ENCODE measurements at regions not wholly inside any gene's neighbourhood (a gene's known extent, or its start where the extent isn't known, plus 50 kb on each side); places are given as distances from the start of the nearest gene placed in this dataset.

DNA sequence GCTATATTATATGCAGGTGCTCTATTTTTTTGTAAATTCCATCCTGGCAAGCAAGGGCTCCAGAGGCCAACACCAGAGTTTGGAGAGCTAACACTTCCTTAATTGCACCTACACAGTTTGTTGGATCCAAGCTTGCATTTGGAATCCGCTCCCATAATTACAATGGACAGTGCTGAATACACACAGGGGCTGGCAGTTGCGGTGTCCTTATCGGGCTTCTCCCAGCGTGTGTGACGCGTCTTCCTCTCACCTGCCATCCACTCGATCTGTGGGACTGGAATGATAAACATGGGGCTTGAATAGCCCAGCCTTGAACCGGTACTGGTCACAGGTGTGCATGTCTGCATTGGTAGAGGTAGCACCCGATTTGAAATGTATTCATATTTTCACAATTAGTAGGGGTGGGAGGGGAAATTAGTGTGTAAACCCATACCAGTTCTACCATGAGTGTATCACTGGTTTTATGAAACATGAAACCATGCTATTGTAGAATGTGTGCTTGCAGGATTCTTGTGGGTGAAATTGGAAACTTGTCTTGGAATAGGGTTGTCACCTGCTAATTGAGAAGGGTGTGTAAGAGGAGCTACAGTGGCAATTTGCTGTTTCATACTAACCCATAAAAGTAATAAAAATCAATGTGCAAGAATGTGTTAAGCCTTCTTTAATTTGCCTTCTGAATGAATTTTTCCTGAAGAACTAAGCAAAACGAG lies 316.5 kb downstream of the WDR11 start:
- WGBS, 2 donors (ENCODE audit: low coverage in 1 of 2) = 71 to 78% methylated on average over 5 of the region's 10 CpGs

DNA sequence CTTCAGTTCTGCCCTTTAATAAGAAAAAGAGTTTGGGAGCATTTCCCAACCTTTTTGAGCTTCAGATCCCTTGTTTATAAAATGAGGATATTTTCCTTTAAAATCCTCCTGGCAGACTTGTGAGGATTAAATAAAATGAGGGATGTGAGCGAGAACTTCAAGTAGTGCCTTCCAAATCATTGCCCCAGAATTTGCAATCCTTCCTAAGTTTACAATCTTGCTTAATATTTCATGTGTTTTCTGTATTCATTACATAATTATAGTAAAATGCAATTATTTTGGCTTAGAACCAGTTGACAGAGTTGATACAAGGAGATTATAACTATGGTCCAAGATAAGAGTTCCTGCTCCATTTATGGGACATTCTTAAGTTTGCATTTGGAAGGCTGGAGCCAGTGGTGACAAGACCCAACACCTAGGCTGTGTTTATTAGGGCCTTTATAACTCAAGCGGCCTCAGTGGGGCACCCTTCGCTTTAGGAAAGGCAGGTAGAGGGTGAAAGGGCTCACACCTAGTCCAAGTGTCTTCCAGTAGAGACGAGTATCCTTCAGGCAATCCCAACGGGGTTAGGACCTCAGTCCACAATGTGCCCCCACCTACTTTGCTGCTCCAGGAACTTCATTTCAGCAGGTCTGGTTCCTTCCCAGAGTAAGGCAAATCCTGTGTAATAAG lies 317.5 kb downstream of the WDR11 start:
- peaks cover 0 to 44% (median 0%) of the 10 kb centered on the region in 3 donors for H3K4me1 ChIP-seq
- H3K27me3 ChIP-seq = no peaks in the 10 kb centered on the region
- ATAC-seq = no peak
- no peak overlapping the region for H3K4me3 ChIP-seq
- no peaks in the 10 kb centered on the region for H3K36me3 ChIP-seq
- H3K9me3 ChIP-seq = peaks cover 0 to 7% (median 0%) of the 10 kb centered on the region in 3 donors
- WGBS, 2 donors (ENCODE audit: low coverage in 1 of 2) = 73 to 74% methylated on average over 3 to 5 of the region's 5 CpGs
- peak overlapping the region in 1 of 4 donors; percentile 45 for H3K27ac ChIP-seq
- TF ChIP-seq POLR2AphosphoS5 (IDR thresholded peaks at IDR 0.05) = peak; percentile 77
- TF ChIP-seq POLR2A (IDR thresholded peaks at IDR 0.05) = no peak
- TF ChIP-seq, protein P1, sequence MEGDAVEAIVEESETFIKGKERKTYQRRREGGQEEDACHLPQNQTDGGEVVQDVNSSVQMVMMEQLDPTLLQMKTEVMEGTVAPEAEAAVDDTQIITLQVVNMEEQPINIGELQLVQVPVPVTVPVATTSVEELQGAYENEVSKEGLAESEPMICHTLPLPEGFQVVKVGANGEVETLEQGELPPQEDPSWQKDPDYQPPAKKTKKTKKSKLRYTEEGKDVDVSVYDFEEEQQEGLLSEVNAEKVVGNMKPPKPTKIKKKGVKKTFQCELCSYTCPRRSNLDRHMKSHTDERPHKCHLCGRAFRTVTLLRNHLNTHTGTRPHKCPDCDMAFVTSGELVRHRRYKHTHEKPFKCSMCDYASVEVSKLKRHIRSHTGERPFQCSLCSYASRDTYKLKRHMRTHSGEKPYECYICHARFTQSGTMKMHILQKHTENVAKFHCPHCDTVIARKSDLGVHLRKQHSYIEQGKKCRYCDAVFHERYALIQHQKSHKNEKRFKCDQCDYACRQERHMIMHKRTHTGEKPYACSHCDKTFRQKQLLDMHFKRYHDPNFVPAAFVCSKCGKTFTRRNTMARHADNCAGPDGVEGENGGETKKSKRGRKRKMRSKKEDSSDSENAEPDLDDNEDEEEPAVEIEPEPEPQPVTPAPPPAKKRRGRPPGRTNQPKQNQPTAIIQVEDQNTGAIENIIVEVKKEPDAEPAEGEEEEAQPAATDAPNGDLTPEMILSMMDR (IDR thresholded peaks at IDR 0.05) = no peak

More for the DNA sequence above, 316.5 kb downstream of the WDR11 start:
- H3K9me3 ChIP-seq = peaks cover 0 to 7% (median 0%) of the 10 kb centered on the region in 3 donors
- peaks cover 0 to 38% (median 0%) of the 10 kb centered on the region in 3 donors for H3K4me1 ChIP-seq
- TF ChIP-seq POLR2AphosphoS5 (IDR thresholded peaks at IDR 0.05) (no peak), EP300 (IDR thresholded peaks at IDR 0.05) (no peak), POLR2A (IDR thresholded peaks at IDR 0.05) (no peak)
- TF ChIP-seq, protein P1 (IDR thresholded peaks at IDR 0.05) = no peak
- no peak overlapping the region for H3K4me3 ChIP-seq
- ATAC-seq = no peak
- H3K36me3 ChIP-seq = no peaks in the 10 kb centered on the region
- no peaks in the 10 kb centered on the region for H3K27me3 ChIP-seq
- no peak overlapping the region for H3K27ac ChIP-seq

DNA sequence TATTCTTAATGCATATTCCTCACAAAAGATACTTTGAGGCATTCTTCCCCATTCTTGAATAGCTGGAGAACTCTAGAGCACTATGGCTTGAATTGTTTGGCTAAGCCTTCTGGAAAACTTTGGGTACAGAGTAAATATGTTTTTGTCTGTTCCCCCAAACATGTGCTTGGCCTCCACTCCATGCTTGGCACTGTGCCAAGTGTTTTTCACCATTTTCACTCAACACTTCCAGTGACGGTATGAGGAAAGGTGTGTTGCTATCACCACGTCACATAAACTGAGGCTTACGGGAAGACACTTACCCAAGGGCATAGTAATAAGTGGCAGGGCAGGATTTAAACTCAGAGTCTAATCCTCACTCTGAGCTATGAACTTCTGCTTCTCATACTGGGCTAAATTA lies 318.2 kb downstream of the WDR11 start:
- peaks cover 0 to under 1% (median 0%) of the 10 kb centered on the region in 3 donors for H3K9me3 ChIP-seq
- no peak overlapping the region for H3K27ac ChIP-seq
- H3K36me3 ChIP-seq = no peaks in the 10 kb centered on the region
- H3K27me3 ChIP-seq = no peaks in the 10 kb centered on the region
- WGBS, 2 donors (ENCODE audit: low coverage in 1 of 2) = 67 to 85% methylated on average over 3 of the region's 3 CpGs
- no peak for TF ChIP-seq POLR2AphosphoS5 (IDR thresholded peaks at IDR 0.05)
- TF ChIP-seq, protein P1 (IDR thresholded peaks at IDR 0.05) = no peak
- no peak for TF ChIP-seq POLR2A (IDR thresholded peaks at IDR 0.05)
- TF ChIP-seq EP300 (IDR thresholded peaks at IDR 0.05) = no peak
- peaks cover 0 to 48% (median 0%) of the 10 kb centered on the region in 3 donors for H3K4me1 ChIP-seq
- H3K4me3 ChIP-seq = no peak overlapping the region
- ATAC-seq = no peak

DNA sequence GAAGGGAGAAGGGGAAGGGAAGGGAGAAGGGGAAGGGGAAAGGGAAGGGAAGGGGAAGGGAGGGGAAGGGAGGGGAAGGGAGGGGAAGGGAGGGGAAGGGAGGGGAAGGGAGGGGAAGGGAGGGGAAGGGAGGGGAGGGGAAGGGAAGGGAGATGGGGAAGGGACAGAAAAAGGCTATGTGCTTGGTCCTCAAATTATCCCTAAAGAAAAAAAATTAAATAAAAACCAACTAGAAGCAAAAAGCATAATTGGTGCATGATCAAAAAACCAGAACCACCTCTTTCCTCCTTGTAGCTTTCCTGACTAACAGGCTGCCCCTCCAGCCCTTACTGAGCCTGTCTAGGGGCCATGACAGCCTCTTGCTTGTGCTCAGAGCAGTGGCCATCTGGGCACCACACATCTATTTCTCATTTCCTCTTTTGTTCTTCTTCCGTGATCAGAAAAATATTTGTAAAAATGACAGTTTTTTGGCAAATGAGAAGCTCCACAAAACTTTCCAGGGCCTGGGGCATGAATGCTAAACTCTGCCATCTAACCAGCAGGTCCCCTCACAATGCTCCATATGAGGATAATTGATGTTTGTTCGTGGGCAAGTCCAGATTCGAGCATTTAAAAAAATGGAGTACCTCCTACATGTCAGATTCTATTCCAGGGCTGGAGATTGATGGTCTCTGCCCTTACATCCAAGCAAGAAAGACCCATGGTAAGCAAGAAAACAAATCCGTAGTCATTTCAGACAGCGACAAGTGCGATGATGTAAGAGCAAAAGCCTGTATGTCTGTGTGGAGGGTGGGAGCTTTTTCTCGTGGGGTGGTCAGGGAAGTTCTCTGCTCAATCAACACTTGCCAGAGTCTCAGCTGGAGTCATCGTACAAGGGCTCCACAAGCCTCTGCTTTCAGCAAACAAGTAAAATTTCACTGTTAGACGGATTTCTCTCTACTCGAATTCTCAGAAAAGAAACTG lies 320.9 kb downstream of the WDR11 start:
- no peak for ATAC-seq
- TF ChIP-seq POLR2AphosphoS5 (IDR thresholded peaks at IDR 0.05) = no peak
- TF ChIP-seq, protein P1 (IDR thresholded peaks at IDR 0.05) = no peak
- TF ChIP-seq POLR2A (IDR thresholded peaks at IDR 0.05) = no peak
- TF ChIP-seq EP300 (IDR thresholded peaks at IDR 0.05) = no peak
- 47 to 59% methylated on average over 7 of the region's 10 CpGs for WGBS, 2 donors (ENCODE audit: low coverage in 1 of 2)
- Histone ChIP-seq H3K9me3 (no peaks in the 10 kb centered on the region), H3K27ac (peak overlapping the region in 2 of 4 donors; percentile 20 to 24), H3K4me3 (no peak overlapping the region), H3K27me3 (no peaks in the 10 kb centered on the region), H3K36me3 (no peaks in the 10 kb centered on the region), H3K4me1 (peaks cover 0 to 65% (median 0%) of the 10 kb centered on the region in 3 donors)

Data from gastroesophageal sphincter (tissue), 4 donors.